GM03348 (cell line): ENCODE measurements at regions not wholly inside any gene's neighbourhood (a gene's known extent, or its start where the extent isn't known, plus 50 kb on each side); places are given as distances from the start of the nearest gene placed in this dataset.

ENCODE experiments used
- DNase-seq: peaks from one replicate; pipeline ENCODE4 v3.0.0; 2012; ENCODE audit warnings: low spot score

- DNase-seq, result no peak
Measured at GRCh38 chr10:88082806-88083596, 219.6 kb downstream of the PTEN start.

- DNase-seq, result no peak
Measured at GRCh38 chr10:88083597-88083989, 220.2 kb downstream of the PTEN start.

GRCh38 chr10:88086187-88086960 lies 222.9 kb downstream of the PTEN start:
- no peak for DNase-seq

- DNase-seq, result no peak
Measured at GRCh38 chr10:88088441-88089340, 225.3 kb downstream of the PTEN start.

GRCh38 chr10:88089498-88089897 lies 226.1 kb downstream of the PTEN start:
- DNase-seq, result no peak

- DNase-seq, result no peak
Measured at GRCh38 chr10:88090568-88091214, 227.3 kb downstream of the PTEN start.

GRCh38 chr10:88091490-88092061 lies 228.2 kb downstream of the PTEN start:
- no peak for DNase-seq

- DNase-seq, result no peak
Measured at GRCh38 chr10:88092265-88092664, 228.8 kb downstream of the PTEN start.

GRCh38 chr10:88092973-88093372 lies 229.5 kb downstream of the PTEN start:
- DNase-seq, result no peak

GRCh38 chr10:88094795-88095194 lies 231.4 kb downstream of the PTEN start:
- no peak for DNase-seq

- DNase-seq, result peak; percentile 56
Measured at GRCh38 chr10:88095223-88095721, 231.8 kb downstream of the PTEN start.

GRCh38 chr10:88095778-88096431 lies 232.5 kb downstream of the PTEN start:
- no peak for DNase-seq

- no peak for DNase-seq
Measured at GRCh38 chr10:88097092-88097516, 233.7 kb downstream of the PTEN start.

- DNase-seq, result no peak
Measured at GRCh38 chr10:88097536-88097935, 234.1 kb downstream of the PTEN start.

- DNase-seq, result no peak
Measured at GRCh38 chr10:88100281-88100680, 236.9 kb downstream of the PTEN start.

- no peak for DNase-seq
Measured at GRCh38 chr10:88101666-88102065, 238.2 kb downstream of the PTEN start.

- no peak for DNase-seq
Measured at GRCh38 chr10:88103576-88103975, 240.2 kb downstream of the PTEN start.

- no peak for DNase-seq
Measured at GRCh38 chr10:88104223-88104622, 240.8 kb downstream of the PTEN start.

- DNase-seq, result no peak
Measured at GRCh38 chr10:88106366-88106765, 242.9 kb downstream of the PTEN start.

- DNase-seq, result no peak
Measured at GRCh38 chr10:88107296-88108097, 244.1 kb downstream of the PTEN start.
